Ecto neural progenitor cell (in vitro differentiated cells): ENCODE measurements at regions not wholly inside any gene's neighbourhood (a gene's known extent, or its start where the extent isn't known, plus 50 kb on each side); places are given as distances from the start of the nearest gene placed in this dataset.

Experiments
- DNase-seq: peaks from one replicate; pipeline ENCODE4 v3.0.0-alpha.2; 2018; ENCODE audit warnings: low spot score

DNA sequence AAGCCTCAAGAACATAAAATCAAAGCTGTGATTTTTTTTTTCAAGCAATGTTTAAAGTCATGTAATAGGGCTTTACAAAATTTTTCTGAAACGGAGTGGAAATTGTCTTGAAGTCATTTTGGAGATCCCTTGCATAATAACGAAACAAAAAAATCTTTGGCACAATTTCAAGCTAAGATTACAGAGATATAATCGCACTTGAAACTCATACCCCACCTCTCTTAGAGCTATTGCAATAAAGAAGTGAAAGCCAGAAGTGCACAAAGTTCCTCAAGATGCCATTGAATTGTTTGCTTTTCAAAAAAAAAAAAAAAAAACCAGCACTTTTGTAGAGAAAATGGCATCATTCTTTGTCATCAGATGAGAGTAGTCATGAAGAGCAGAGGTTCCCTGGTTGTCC is 152.3 kb downstream of the PAX3 start:
- DNase-seq, result no peak

DNA sequence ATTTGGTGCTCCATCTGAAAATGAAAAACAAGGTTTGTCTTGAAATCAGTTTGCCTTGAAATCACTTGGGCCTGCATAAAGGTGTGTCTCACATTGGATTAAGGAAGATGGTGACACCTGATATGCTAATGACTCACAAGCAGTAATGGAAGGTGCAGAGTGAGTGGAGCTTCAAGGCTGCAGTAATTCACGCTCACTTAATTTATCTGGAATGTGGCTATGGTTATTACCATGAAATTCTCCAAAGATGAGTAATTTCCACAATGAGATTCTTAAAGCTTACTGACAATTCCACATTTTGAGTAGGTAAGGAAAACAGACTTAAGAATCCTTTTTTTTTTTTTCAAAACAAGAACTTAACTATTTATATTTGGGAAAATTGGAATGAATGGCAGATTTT is 156.8 kb downstream of the PAX3 start:
- DNase-seq, result no peak

DNA sequence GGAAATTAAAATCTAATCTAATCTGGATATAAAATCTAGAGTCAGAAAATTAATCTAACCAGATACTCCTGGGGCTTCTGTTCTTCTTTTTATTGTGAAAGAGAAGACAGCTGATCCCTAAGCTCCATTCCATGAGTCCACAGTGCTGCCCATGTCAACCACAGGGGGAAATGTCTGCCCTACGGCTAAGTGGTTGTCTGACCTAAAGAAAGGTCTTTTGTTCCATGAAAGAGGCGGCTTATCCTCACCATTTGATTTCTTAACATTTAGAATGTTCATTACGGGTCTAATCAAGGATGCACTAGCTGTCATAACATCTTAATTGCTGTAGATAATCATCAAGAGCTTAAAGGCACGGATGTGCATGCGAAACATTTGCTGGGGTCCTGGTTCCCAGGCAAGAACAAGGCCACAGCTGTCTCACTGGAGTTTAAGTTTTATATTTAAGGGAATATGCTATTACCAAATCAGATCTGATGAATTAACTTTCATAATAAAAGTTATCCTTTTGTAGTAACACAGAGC is 162.6 kb downstream of the PAX3 start:
- no peak for DNase-seq

DNA sequence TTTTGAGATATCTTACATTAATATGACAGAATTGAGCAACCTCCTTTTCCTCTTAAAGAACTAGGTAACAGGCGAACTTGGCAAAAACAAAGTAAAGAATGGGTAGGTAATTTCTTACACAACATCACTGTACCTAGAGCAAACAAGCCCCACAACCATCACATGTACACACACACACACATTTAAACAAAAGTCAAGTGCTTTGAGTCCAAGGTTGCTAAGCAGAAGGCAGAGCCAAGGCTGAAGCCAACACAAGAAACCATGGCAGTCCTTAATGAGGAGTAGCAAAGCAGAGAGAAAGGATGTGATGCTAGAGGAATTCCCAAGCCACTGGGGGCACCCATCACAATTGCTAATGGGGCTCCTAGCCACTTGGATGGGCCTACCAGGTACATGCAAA is 164.1 kb downstream of the PAX3 start:
- no peak for DNase-seq

DNA sequence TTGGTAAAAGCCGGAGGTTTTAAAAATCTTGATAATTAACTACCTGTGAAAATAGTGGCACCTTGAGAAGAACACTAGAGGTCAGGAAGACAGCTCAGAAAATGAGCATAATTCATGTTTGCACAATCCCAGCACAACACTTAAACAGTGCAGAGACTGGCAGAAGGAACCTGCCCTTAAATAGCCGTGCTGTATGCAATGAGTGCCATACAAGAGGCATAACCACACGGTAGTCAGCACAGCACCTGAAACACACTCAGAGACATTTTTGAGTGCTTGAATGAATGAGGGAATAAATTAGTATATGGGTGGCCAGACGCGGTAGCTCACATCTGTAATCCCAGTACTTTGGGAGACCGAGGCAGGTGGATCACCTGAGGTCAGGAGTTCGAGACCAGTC is 164.9 kb downstream of the PAX3 start:
- DNase-seq, result no peak

DNA sequence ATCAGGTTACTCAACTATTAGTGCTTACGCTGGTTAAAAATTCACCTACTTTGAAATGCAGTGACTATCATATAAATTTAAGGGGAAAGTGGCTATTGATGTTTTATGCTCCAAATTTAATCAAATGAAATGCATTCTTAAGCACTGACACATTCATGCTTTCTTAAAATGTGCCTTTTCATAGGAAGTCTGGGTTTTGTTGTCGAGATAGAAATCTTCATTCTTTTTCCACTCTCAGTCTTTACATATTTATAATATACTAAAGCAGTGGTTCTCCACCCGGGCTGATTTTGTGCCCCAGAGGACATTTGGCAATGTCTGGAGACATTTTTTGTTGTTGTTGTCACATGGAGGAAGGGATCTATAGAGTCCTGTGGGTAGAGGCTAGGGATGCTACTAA is 167.9 kb downstream of the PAX3 start:
- no peak for DNase-seq

DNA sequence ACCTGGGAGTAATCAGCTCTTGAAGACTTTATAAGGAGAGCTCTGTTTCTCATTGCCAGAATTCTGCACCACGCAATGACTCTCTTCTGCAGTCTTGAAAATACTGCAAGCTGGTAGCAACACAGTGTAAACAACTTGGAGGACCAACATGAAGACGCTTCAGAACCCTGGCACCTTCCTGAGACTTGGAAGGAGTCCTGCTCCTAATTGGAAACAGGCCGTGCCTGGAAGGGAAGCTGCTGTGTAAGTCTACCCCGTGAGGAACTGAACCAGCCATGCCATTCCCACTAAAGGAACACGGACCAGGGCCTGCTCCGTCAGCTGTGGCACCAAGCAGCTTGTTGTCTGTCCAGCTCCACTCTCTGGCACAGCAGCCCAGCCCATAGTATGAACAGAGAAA is 171.1 kb downstream of the PAX3 start:
- DNase-seq, result no peak

DNA sequence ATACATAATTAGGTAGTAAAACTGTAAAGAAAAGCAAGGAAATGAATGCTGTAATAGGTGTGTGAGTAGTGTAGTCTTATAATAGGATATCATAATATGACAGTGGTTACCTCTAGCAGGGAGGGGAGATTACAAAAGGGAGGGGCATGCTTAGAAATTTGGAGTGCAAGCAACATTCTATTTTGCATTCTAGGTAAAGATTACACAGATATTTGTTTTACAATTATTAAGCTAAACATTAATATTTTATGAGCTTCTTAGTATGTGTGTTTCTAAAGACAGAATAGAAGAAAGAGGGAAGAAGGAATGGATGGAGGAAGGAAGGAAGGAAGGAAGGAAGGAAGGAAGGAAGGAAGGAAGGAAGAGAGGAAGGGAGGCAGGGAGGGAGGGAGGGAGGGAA is 177.9 kb downstream of the PAX3 start:
- no peak for DNase-seq

DNA sequence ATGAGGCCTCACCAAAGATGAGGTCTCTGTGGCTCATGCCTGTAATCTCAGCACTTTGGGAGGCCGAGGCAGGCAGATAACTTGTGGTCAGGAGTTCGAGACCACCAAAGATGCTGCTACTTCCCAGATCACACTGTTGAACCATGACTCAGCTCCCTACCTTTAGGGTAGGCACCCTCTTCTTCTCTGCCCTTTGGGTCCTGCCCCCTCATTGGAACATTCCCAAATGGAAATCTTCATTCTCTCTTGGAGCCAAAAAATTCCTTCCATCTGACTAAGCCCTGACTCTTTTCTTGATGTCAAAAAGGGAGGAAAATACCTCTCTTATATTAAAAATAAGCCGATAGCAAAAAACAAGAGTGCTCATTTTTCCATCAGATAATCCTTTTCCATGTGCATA is 183.5 kb downstream of the PAX3 start:
- no peak for DNase-seq

DNA sequence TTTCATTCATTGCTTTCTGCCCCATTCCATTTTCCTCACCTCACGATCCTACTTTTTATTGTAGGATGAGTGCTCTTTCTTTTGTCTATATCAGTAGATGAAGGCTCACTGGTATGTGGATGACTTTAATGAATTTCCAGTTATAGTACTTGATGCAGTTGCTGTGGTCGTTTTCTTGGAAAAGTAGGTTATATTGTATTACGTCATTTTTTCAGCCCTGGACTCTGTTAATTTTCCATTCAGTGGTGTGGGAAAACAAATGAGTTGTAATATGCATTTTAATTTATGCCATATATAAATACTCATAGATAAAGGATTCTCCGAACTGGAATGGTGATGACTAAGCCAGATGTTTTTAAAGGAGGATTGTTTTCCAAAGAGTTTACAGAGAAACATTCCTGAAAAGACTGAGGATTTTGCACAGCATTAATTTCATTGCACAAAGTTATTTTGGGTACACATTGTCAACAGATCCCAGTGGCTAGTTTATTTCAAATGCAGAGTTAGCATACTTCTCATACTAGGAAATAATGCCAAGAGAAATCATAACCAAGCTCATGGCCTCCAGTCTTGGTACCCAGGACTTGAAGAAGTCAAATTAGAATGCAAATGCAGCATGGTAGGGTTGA is 189.7 kb downstream of the PAX3 start:
- no peak for DNase-seq

DNA sequence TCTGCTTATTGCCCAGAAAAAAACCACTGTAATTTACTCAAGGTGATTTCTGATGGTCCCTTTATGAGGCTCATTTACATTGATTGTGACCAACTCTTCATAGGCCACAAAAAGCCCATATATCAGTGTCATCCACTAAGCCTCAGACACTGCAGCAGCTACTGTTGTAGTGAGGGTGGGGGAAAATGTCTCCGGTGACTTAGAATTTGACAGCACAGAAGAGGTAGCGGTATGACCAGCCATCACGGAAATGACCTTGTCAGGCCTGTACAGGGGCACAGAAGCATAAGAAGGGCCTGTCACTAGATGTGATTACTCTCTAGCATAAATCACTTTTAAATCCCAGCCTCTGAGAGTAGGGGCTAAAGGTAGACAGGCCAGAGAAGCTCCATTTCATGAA is 190.3 kb downstream of the PAX3 start:
- no peak for DNase-seq

DNA sequence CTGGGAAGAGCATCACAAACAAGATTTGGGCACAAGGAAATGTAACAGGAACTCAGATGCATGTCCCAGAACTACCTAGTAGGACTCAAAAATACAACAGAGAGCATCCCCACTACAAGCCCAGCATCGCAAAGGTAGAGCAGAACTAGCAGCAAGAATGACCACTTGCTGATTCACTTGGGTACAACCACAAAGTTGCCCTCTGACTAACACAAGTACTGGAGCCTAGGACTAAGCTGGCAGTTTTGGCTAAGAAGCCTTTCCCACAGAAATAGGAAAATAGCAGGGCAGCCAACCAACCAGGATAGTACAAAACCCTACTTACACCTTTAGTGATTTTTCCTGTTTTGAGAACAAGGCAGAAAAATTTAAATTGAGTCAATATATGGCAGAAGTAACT is 193.8 kb downstream of the PAX3 start:
- no peak for DNase-seq

DNA sequence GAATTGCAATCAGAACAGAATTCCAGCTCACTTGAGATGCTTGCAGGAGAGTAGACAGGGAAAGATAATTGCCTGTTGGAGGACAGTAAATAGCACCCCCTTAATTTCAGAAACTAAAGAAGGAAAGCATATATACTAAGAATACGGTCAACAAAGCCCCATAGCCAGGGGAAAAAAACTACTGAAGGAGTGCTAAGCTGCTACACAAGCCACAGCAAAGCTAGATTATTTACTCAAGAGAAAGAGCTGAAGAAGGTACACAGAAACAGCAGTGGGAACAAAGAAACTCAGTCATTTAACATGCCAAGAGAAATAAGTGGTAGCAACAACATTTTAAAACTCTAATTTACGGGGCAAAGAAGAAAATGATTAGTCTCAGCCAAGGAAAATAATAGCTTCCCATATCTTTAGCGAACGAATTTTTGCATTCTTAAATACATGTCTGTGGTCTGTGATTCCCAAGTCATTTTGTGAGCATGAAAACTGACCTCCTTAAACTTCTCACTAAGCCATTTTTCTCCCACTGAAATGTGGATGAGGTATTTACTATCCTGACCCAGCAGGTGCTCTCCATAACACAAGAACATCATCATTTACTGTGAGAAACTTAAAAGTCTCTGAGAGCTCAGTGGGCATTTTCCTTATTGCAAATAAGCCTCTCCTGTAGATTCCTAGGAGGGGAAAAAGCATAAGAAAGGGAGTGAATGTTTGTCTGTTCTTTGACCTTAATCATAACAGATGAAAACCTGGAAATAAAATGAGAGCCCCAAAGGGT is 196.0 kb downstream of the PAX3 start:
- no peak for DNase-seq

DNA sequence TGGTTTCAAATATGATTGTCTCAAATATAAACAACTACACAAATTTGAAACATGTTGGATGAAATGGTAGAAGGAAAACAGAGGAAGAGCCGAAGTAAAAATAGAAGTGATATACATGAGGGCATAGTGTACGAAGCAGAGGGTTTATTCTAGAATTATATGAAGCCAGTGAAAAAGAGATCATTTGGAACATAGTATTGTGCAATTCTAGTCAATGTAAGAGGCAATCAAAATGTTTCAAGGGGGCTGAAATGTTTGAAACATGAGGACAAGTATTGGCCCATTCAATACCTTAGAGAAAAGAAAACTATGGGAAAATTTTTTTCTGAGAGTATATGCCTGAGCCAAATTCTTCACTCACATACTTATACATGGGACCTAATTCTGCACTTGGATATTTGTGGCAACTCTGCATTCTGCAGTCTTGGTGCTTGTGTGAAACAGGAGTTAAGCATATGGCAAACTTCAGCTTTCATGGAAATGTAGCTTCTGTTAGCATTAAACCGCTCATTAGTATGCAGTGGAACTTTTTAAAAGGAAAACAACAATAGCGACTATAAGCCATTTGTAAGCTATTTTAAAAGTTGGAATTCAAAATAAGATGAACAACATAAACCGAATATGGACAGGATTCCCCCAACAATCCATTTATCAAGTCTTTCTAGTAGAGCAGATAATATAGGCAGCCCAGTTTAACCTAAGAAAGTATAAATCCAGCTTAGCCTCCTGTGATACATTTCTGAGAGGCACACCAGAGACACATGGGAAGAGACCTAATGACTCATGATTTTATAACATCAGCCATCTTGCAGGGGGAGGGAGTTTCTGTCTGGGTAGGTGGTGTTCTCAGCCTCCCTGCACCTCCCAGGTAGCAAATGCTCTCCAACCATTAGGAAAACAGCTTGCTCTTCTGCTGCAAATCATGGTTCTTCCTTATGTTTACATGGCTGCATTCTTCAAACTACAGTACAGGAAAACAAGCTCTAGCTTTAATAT is 197.8 kb downstream of the PAX3 start:
- DNase-seq, result no peak

DNA sequence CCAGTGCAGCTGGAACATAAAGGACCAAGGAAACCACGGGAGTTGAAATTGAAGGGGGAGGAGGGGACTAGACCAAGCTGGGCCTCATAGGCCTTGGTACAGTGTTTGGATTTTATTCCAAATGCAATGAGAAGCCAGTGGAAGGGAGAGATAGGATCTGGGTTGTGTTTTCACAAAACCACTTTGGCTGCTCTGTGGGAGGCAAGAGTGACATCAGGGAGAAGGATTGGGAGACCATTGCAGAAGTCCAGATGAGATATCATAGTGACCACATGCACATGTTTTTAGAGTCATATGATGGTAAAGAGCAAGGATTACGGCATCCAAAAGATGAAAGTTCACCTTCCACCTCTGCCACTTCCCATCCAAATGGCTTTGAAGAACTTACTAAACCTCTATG is 210.2 kb downstream of the PAX3 start:
- DNase-seq, result no peak

DNA sequence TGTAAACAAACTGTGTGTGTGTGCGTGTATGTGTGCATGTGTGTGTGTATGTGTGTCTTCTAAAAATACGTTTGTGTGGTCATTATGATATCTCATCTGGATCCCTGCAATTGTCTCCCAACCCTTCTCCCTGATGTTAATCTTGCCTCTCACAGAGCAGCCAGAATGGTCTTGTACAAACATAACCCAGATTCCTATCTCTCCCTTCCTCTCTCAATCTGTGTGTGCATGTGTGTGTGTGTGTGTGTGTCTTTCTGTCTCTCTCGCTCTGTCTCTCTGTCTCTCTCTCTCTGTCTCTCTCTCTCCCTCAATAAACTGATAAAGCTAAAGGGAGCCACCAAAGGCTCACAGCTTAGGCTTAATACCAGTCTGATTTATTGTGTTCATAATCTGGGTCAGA is 210.8 kb downstream of the PAX3 start:
- no peak for DNase-seq

DNA sequence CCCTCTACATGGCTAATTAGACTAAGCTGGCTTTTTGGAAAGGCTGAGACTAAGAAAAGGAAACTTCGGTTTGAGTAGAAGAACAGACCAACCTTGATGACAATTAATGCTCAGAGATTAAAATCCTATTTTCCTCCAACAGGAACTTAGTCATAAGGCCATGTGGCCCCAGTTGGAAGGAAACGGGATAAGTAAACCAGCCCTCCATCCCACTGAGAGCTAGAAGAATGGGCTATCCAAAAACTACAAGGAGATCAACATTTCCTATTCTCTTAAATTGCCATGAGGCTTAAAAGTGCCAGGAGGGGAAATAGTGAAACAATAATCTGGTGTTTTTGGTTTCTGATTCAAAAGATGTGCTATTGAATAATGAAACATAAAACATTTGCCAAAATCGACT is 216.6 kb downstream of the PAX3 start:
- DNase-seq, result no peak

DNA sequence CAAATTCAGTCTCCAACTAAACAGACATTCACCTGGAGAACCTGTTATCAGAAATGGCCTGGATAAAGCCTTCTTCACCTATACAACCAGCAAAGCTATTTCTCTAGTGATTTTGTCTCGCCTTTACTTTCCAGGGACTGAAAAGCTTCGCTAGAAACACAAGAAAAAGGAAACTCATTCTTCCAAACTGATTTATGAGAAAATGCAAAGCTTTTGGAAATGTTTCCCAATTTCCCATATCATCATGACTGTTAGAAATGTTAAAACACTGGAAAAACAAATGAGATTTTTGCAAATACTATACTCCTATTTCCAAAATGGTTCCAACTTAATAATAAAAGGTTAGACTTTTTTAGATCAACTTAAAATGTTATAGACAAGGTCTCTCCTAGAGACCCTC is 218.7 kb downstream of the PAX3 start:
- no peak for DNase-seq

DNA sequence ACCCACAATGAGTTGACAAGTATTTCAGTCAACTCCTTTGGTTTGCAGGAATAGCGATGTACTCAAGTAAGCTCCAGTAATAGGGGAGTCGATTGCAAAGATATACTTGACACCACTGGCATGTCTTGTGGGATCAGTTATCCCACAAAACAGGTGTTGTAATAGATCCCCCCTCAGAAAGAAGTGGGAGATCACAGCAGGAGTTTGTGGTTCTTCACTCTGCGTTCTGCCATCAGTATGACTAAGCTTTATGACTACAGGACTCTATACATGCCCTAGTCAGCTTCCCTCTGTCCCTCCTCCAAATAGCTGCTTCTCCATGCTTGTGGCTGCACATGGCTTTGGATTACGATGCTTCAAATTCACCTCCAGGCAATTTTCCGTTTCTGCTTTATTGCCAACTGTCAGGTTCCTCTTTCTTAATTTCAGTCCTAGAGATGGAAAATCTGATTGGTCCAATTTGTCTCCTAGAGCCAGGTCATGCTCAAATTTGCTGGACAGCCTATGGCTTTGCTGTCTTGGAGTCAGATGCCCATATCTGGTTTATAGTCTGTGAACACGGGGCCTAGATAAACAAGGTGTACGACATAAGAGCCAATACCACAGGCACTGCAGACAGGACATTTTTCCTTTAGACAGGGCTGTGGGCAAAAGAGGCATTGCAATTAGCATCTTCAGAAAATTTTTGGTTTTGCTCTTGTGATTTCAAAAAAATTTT is 221.7 kb downstream of the PAX3 start:
- DNase-seq, result no peak

DNA sequence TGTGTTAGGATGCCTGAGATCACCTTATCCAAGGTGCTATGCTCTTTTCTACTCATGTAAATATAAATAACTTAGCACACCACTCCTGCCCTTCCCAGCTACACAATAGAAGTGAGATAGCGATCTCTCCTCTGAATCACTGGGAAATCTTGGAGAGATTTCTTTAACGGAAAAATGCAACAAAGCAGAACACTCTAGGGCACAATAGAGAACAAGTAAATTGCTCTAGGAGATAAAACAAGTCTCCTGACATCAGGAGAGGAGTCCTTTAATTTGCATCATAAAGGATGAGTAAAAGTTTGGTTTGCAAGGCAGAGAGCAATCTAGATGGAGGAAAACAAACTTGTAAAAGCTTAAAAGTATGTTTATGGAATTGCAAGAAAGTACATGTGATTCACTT is 224.1 kb downstream of the PAX3 start:
- DNase-seq, result no peak

DNA sequence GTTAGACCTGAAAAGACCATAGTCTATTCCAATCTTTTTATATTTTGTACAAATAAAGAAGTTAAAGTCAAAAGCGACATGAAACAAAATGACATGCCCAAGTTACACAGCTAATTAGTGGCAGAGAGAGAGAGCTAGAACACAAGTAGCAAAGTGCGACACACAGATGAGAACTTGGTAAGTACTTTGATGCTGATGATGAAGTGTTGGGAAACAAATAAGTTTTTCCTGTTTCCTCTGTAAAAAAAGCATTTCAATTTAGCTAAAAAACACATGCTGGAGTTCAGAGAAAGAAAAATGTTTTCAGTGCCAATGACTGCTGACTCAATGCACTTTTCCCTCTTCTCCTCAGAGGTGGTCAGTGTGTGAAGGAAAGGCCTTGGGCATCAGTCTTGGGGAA is 226.9 kb downstream of the PAX3 start:
- DNase-seq, result no peak

DNA sequence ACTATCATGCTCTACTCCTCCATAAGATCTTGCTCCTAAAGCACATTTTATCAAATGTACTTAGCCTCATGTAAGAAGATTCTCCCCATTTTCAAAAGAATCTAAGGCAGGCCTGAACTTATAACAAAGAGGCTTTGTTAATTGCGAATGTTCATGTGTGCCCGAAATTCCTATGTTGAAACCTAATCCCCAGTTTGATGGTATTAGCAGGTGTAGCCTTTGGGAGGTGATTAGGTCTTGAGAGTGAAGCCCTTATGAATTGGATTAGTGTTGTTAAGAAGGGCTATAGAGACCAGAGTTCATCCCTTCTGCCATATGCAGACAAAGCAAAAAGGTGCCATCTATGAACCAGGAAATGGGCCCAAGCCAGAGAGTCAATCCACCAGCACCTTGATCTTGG is 234.5 kb downstream of the PAX3 start:
- DNase-seq, result no peak
